Stomach (tissue), 4 donors: ENCODE measurements at regions not wholly inside any gene's neighbourhood (a gene's known extent, or its start where the extent isn't known, plus 50 kb on each side); places are given as distances from the start of the nearest gene placed in this dataset.

Source experiments
- CTCF ChIP-seq, 7 experiments: fragments of 450-650 bp in 4 of 7; fragments of 200-600 bp in 3 of 7; sonication (generic) in 3 of 7; IDR thresholded peaks; one replicate each; pipeline ENCODE4 v1.5.1; 2016 to 2019; ENCODE audit warnings: antibody characterized with exemption in 7 of 7, control low read depth in 2 of 7, mild to moderate bottlenecking in 1 of 7
- POLR2AphosphoS5 ChIP-seq, 3 donors: sonication (generic); formaldehyde crosslinking; IDR thresholded peaks; one replicate each; pipeline ENCODE4 v1.6.1; 2016; ENCODE audit warnings: antibody characterized with exemption in 3 of 3

DNA sequence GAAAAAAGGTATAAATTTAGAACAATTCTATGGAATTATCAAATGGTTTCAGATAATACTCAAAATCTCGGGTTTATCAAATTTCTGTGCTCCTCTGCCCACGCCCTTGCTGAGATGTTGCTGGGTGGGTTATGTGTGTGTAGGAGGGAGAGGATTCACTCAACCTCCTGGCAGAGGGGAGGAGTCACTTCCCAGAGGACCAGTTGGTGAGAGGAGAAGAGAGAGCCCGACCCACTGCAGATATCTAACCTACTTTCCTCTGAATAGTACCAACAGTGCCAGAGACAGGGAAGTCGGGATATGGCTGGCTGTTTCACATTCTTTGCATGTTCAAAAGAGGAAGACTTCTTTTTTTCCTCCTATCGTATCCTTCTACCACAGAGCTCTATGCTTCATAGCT lies 187.1 kb upstream of the MAN1A1 start:
- TF ChIP-seq CTCF (IDR thresholded peaks at IDR 0.05) (no peak), POLR2AphosphoS5 (IDR thresholded peaks at IDR 0.05) (no peak)
